ENCODE measurements at regions not wholly inside any gene's neighbourhood (a gene's known extent, or its start where the extent isn't known, plus 50 kb on each side); places are given as distances from the start of the nearest gene placed in this dataset.
"Not testable (repeated sequence)": the region's sequence is repeated elsewhere in the genome, so short reads cannot be mapped to it uniquely, and the experiment has no call there.

DNA sequence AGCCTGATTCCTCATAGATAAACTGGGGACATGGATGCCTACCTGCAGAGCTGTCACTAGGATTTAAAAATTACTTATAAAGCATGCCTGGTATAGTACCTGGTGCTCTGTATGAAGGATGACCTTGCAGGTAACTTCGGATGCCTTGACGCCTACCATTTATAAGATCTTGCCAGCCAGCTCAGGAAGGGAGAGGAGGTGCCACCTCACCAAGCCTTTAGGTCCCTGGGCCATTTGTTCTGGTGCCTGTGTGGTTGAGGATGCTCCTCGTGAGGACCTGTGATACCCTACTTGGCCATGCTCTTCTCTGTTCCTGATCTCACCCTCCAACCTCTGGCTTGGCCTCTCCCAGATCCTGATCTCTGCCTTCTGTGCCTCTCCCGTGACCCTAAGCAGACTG, 85.2 kb downstream of the FDX1 start:
- no peak overlapping the region for H3K4me3 Mint-ChIP-seq
- H3K4me1 Mint-ChIP-seq (ENCODE audit: low read depth): peaks cover 5% of the 10 kb centered on the region; the same call in 1 of the 2 replicates
- no peaks in the 10 kb centered on the region; the same call in none of the 2 replicates for H3K27me3 Mint-ChIP-seq (ENCODE audit: insufficient read depth)
- DNase-seq: no peak
- TF ChIP-seq, protein P1, sequence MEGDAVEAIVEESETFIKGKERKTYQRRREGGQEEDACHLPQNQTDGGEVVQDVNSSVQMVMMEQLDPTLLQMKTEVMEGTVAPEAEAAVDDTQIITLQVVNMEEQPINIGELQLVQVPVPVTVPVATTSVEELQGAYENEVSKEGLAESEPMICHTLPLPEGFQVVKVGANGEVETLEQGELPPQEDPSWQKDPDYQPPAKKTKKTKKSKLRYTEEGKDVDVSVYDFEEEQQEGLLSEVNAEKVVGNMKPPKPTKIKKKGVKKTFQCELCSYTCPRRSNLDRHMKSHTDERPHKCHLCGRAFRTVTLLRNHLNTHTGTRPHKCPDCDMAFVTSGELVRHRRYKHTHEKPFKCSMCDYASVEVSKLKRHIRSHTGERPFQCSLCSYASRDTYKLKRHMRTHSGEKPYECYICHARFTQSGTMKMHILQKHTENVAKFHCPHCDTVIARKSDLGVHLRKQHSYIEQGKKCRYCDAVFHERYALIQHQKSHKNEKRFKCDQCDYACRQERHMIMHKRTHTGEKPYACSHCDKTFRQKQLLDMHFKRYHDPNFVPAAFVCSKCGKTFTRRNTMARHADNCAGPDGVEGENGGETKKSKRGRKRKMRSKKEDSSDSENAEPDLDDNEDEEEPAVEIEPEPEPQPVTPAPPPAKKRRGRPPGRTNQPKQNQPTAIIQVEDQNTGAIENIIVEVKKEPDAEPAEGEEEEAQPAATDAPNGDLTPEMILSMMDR (IDR thresholded peaks at IDR 0.05): no peak
- no peaks in the 10 kb centered on the region for H3K36me3 Mint-ChIP-seq (ENCODE audit: low read depth)
- no peak overlapping the region for H3K27ac Mint-ChIP-seq
- H3K9me3 Mint-ChIP-seq: no peaks in the 10 kb centered on the region

GRCh38 chr11:110517381-110517780, 87.6 kb downstream of the FDX1 start:
- H3K36me3 Mint-ChIP-seq (ENCODE audit: low read depth); H3K27me3 Mint-ChIP-seq (ENCODE audit: insufficient read depth); H3K4me3 Mint-ChIP-seq; H3K27ac Mint-ChIP-seq; H3K4me1 Mint-ChIP-seq (ENCODE audit: low read depth); DNase-seq; H3K9me3 Mint-ChIP-seq: not testable (repeated sequence)

DNA sequence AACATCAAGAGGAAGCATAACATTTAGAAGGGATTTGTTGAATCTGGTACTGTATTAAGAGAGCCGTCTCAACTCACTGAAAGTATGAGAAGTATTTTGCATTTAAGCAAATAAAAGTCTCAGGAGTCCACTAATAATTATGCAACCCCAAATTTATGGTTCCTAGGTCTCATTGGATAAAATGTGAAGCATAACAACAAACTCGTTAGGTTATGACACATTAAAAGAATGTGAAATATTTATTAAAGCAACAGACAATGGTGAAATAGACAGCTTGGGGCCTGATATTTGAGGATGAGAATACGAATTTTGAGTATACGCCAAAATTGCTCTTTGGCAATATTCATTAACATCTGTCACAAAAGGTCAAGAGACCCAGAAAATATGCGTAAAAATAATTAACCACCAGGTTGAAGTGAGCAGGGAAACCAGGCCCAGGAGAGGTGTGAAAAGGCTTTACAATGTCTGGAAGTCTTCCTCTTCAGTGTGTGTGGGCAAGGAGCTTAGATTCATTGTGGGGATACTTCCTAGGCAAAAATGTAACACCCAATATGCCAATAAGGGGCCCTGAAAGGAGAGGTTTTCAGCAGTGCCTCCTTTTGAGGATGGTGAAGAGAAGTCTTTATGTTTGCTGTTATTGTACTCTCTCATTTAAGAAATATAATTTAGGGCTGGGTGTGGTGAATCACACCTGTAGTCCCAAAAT, 89.2 kb downstream of the FDX1 start:
- Mint-ChIP-seq H3K4me1 (ENCODE audit: low read depth) (peaks cover 7% of the 10 kb centered on the region), H3K9me3 (no peaks in the 10 kb centered on the region), H3K27ac (no peak overlapping the region), H3K27me3 (ENCODE audit: insufficient read depth) (no peaks in the 10 kb centered on the region; the same call in 1 of the 2 replicates), H3K4me3 (no peak overlapping the region), H3K36me3 (ENCODE audit: low read depth) (no peaks in the 10 kb centered on the region)
- DNase-seq: peak; percentile 2
- TF ChIP-seq, protein P1 (IDR thresholded peaks at IDR 0.05): no peak

- Mint-ChIP-seq H3K36me3 (ENCODE audit: low read depth) (no peaks in the 10 kb centered on the region), H3K27ac (no peak overlapping the region), H3K27me3 (ENCODE audit: insufficient read depth) (no peaks in the 10 kb centered on the region; the same call in 1 of the 2 replicates), H3K4me1 (ENCODE audit: low read depth) (peaks cover 12% of the 10 kb centered on the region), H3K4me3 (no peak overlapping the region), H3K9me3 (no peaks in the 10 kb centered on the region)
- TF ChIP-seq, protein P1 (IDR thresholded peaks at IDR 0.05): no peak
- no peak for DNase-seq
Observed at GRCh38 chr11:110519796-110520195, 90.0 kb downstream of the FDX1 start.

DNA sequence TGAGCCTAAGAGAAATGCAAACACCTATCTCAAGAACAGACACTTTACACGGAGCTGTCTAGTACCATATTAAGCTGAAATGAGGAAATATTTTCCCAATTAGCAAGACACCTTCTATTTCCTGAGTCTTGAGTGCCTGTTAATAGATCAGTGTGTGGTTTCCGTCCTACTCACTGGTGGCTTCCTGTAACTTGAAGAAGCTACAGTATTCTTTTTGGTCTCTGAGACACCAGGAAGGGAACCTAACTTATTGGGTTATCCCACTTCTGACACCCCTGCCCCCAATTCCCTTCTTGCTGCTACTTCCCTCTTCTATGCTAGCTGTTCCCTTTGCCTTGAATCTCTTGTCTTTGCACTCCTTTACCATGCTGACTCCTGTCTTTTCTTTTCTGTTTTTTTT, 92.7 kb downstream of the FDX1 start:
- Mint-ChIP-seq H3K27ac (no peak overlapping the region), H3K4me1 (ENCODE audit: low read depth) (peaks cover 28% of the 10 kb centered on the region), H3K27me3 (ENCODE audit: insufficient read depth) (no peaks in the 10 kb centered on the region; the same call in none of the 2 replicates), H3K9me3 (peaks cover 3% of the 10 kb centered on the region; the same call in 1 of the 2 replicates), H3K4me3 (no peak overlapping the region), H3K36me3 (ENCODE audit: low read depth) (no peaks in the 10 kb centered on the region)
- TF ChIP-seq, protein P1 (IDR thresholded peaks at IDR 0.05): no peak
- no peak for DNase-seq

GRCh38 chr11:110524238-110524637, 94.5 kb downstream of the FDX1 start:
- TF ChIP-seq, protein P1 (IDR thresholded peaks at IDR 0.05): no peak
- H3K27me3 Mint-ChIP-seq (ENCODE audit: insufficient read depth): no peaks in the 10 kb centered on the region; the same call in none of the 2 replicates
- H3K36me3 Mint-ChIP-seq (ENCODE audit: low read depth): no peaks in the 10 kb centered on the region; the same call in 1 of the 2 replicates
- H3K9me3 Mint-ChIP-seq: peaks cover 18% of the 10 kb centered on the region
- no peak overlapping the region for H3K4me3 Mint-ChIP-seq
- H3K27ac Mint-ChIP-seq: no peak overlapping the region
- DNase-seq: peak; percentile 82
- H3K4me1 Mint-ChIP-seq (ENCODE audit: low read depth): peaks cover 28% of the 10 kb centered on the region

Data from HFFc6 (cell line).